Activated CD4-positive, alpha-beta memory T cell treated with anti-CD3 and anti-CD28 coated beads for 36 hours (primary cell): ENCODE measurements at regions not wholly inside any gene's neighbourhood (a gene's known extent, or its start where the extent isn't known, plus 50 kb on each side); places are given as distances from the start of the nearest gene placed in this dataset.

ENCODE experiments used
- CTCF ChIA-PET: fragments of 350-600 bp; sonication (Branson Sonifier 250); formaldehyde crosslinking; loops from one replicate; lab custom pipeline; 2021; ENCODE audit warnings: antibody characterized with exemption, inconsistent platforms; lab: Charles Lee
- POLR2A ChIA-PET: fragments of 350-600 bp; sonication (Branson Sonifier 250); formaldehyde crosslinking; loops from one replicate; lab custom pipeline; 2021; ENCODE audit warnings: antibody characterized with exemption; lab: Charles Lee
- DNase-seq: peaks from one replicate; pipeline ENCODE4 v3.0.0-alpha.2; 2020
- H3K27ac Mint-ChIP-seq: one replicate; pipeline ENCODE4 v1.8.0; 2021; ENCODE audit warnings: mixed read lengths
- H3K27me3 Mint-ChIP-seq: one replicate; pipeline ENCODE4 v1.8.0; 2021; ENCODE audit warnings: mixed read lengths
- H3K36me3 Mint-ChIP-seq: one replicate; pipeline ENCODE4 v1.8.0; 2021; ENCODE audit warnings: mixed read lengths
- H3K4me1 Mint-ChIP-seq: one replicate; pipeline ENCODE4 v1.8.0; 2021; ENCODE audit warnings: low read depth, mixed read lengths
- H3K4me3 Mint-ChIP-seq: one replicate; pipeline ENCODE4 v1.8.0; 2021; ENCODE audit warnings: mild to moderate bottlenecking, mixed read lengths
- H3K9me3 Mint-ChIP-seq: one replicate; pipeline ENCODE4 v1.8.0; 2021; ENCODE audit warnings: mixed read lengths
- intact Hi-C: fragments of 100-400 bp; cut with micrococcal nuclease; formaldehyde crosslinking; loops from one replicate; pipeline ENCODE4 v1.15.1; 2023

- ChIA-PET CTCF (interaction anchor here (2.3 kb wide), 1 partner anchor 148 kb away, joined by 6 read pairs; no protein-coding TSS in a partner anchor), POLR2A (no interaction called here)
- no peak overlapping the region for H3K4me3 Mint-ChIP-seq
- H3K27me3 Mint-ChIP-seq: peaks cover 6% of the 10 kb centered on the region
- peaks cover 12% of the 10 kb centered on the region for H3K9me3 Mint-ChIP-seq
- H3K27ac Mint-ChIP-seq: no peak overlapping the region
- peaks cover 2% of the 10 kb centered on the region for H3K36me3 Mint-ChIP-seq
- H3K4me1 Mint-ChIP-seq: no peaks in the 10 kb centered on the region
- intact Hi-C loops: no loop called here
- no peak for DNase-seq
Measured at GRCh38 chr2:109694190-109694589, 80.0 kb downstream of the SOWAHC start.

GRCh38 chr2:109695290-109695689 lies 81.1 kb downstream of the SOWAHC start:
- Mint-ChIP-seq H3K27ac (no peak overlapping the region), H3K4me3 (no peak overlapping the region), H3K9me3 (peaks cover 12% of the 10 kb centered on the region), H3K4me1 (no peaks in the 10 kb centered on the region), H3K27me3 (peaks cover 11% of the 10 kb centered on the region), H3K36me3 (peaks cover 2% of the 10 kb centered on the region)
- no peak for DNase-seq
- ChIA-PET POLR2A (no interaction called here), CTCF (interaction anchor here (2.3 kb wide), 1 partner anchor 149 kb away, joined by 6 read pairs; no protein-coding TSS in a partner anchor)
- intact Hi-C loops: no loop called here

GRCh38 chr2:109699646-109700045 lies 85.5 kb downstream of the SOWAHC start:
- Mint-ChIP-seq H3K9me3 (peaks cover 3% of the 10 kb centered on the region), H3K4me3 (no peak overlapping the region), H3K4me1 (peaks cover 4% of the 10 kb centered on the region), H3K27me3 (peaks cover 20% of the 10 kb centered on the region), H3K36me3 (no peaks in the 10 kb centered on the region), H3K27ac (no peak overlapping the region)
- ChIA-PET POLR2A (no interaction called here), CTCF (no interaction called here)
- intact Hi-C loops: no loop called here
- DNase-seq: no peak

GRCh38 chr2:109700680-109701274 lies 86.6 kb downstream of the SOWAHC start:
- intact Hi-C loops: no loop called here
- ChIA-PET CTCF (no interaction called here), POLR2A (no interaction called here)
- Mint-ChIP-seq H3K4me1 (peaks cover 4% of the 10 kb centered on the region), H3K9me3 (no peaks in the 10 kb centered on the region), H3K36me3 (no peaks in the 10 kb centered on the region), H3K27me3 (peaks cover 17% of the 10 kb centered on the region), H3K4me3 (no peak overlapping the region), H3K27ac (no peak overlapping the region)
- DNase-seq: no peak

GRCh38 chr2:109701362-109701761 lies 87.2 kb downstream of the SOWAHC start:
- H3K27me3 Mint-ChIP-seq: peaks cover 17% of the 10 kb centered on the region
- peaks cover 4% of the 10 kb centered on the region for H3K4me1 Mint-ChIP-seq
- H3K36me3 Mint-ChIP-seq: no peaks in the 10 kb centered on the region
- H3K4me3 Mint-ChIP-seq: no peak overlapping the region
- no peak overlapping the region for H3K27ac Mint-ChIP-seq
- DNase-seq: no peak
- ChIA-PET POLR2A (no interaction called here), CTCF (no interaction called here)
- no peaks in the 10 kb centered on the region for H3K9me3 Mint-ChIP-seq
- intact Hi-C loops: no loop called here

GRCh38 chr2:109702250-109702985 lies 88.3 kb downstream of the SOWAHC start:
- ChIA-PET CTCF (interaction anchor here (0.6 kb wide), 1 partner anchor 9 kb away, joined by 4 read pairs; no protein-coding TSS in a partner anchor), POLR2A (no interaction called here)
- Mint-ChIP-seq H3K4me3 (no peak overlapping the region), H3K4me1 (peaks cover 4% of the 10 kb centered on the region), H3K27ac (peak overlapping the region; percentile 8), H3K27me3 (peaks cover 17% of the 10 kb centered on the region), H3K9me3 (no peaks in the 10 kb centered on the region), H3K36me3 (no peaks in the 10 kb centered on the region)
- DNase-seq: no peak
- intact Hi-C loops: no loop called here

GRCh38 chr2:109703077-109703476 lies 88.9 kb downstream of the SOWAHC start:
- Mint-ChIP-seq H3K36me3 (no peaks in the 10 kb centered on the region), H3K27me3 (peaks cover 16% of the 10 kb centered on the region), H3K4me1 (peaks cover 4% of the 10 kb centered on the region), H3K27ac (no peak overlapping the region), H3K9me3 (no peaks in the 10 kb centered on the region), H3K4me3 (no peak overlapping the region)
- ChIA-PET CTCF (no interaction called here), POLR2A (no interaction called here)
- intact Hi-C loops: no loop called here
- DNase-seq: no peak

GRCh38 chr2:109703798-109704197 lies 89.6 kb downstream of the SOWAHC start:
- intact Hi-C loops: no loop called here
- Mint-ChIP-seq H3K4me1 (peaks cover 4% of the 10 kb centered on the region), H3K9me3 (no peaks in the 10 kb centered on the region), H3K36me3 (no peaks in the 10 kb centered on the region), H3K27ac (no peak overlapping the region), H3K4me3 (no peak overlapping the region), H3K27me3 (peaks cover 16% of the 10 kb centered on the region)
- CTCF ChIA-PET: no interaction called here
- POLR2A ChIA-PET: no interaction called here
- no peak for DNase-seq

- H3K4me3 Mint-ChIP-seq: no peak overlapping the region
- no peaks in the 10 kb centered on the region for H3K27me3 Mint-ChIP-seq
- intact Hi-C loops: no loop called here
- CTCF ChIA-PET: no interaction called here
- no peak for DNase-seq
- POLR2A ChIA-PET: no interaction called here
- H3K36me3 Mint-ChIP-seq: no peaks in the 10 kb centered on the region
- H3K9me3 Mint-ChIP-seq: no peaks in the 10 kb centered on the region
- peaks cover 1% of the 10 kb centered on the region for H3K4me1 Mint-ChIP-seq
- no peak overlapping the region for H3K27ac Mint-ChIP-seq
Measured at GRCh38 chr2:109707281-109708147, 86.6 kb upstream of the RGPD5 start.

- Mint-ChIP-seq H3K27me3 (no peaks in the 10 kb centered on the region), H3K9me3 (no peaks in the 10 kb centered on the region), H3K27ac (no peak overlapping the region), H3K4me3 (no peak overlapping the region), H3K36me3 (no peaks in the 10 kb centered on the region), H3K4me1 (no peaks in the 10 kb centered on the region)
- no peak for DNase-seq
- ChIA-PET POLR2A (no interaction called here), CTCF (no interaction called here)
- intact Hi-C loops: loop anchor here (10.0 kb wide), 1 partner anchor 166 kb away; no protein-coding TSS in a partner anchor
Measured at GRCh38 chr2:109710505-109711229, 83.4 kb upstream of the RGPD5 start.

- Mint-ChIP-seq H3K27me3 (peaks cover 3% of the 10 kb centered on the region), H3K4me3 (no peak overlapping the region), H3K9me3 (no peaks in the 10 kb centered on the region), H3K27ac (no peak overlapping the region), H3K36me3 (no peaks in the 10 kb centered on the region), H3K4me1 (no peaks in the 10 kb centered on the region)
- DNase-seq: no peak
- intact Hi-C loops: loop anchor here (10.0 kb wide), 1 partner anchor 167 kb away; no protein-coding TSS in a partner anchor
- ChIA-PET CTCF (no interaction called here), POLR2A (no interaction called here)
Measured at GRCh38 chr2:109711230-109712122, 82.6 kb upstream of the RGPD5 start.
